ENCODE measurements at regions not wholly inside any gene's neighbourhood (a gene's known extent, or its start where the extent isn't known, plus 50 kb on each side); places are given as distances from the start of the nearest gene placed in this dataset.

GRCh38 chr9:95644377-95644776 lies 127.6 kb upstream of the PTCH1 start:
- H3K27me3 ChIP-seq (ENCODE audit: control insufficient read depth in 3 of 3, insufficient read depth in 3 of 3, low read depth in 1 of 3, low read length in 3 of 3), result no peaks in the 10 kb centered on the region
- H3K14ac ChIP-seq (ENCODE audit: low read length), result no peak overlapping the region

GRCh38 chr9:95643619-95644018 lies 126.8 kb upstream of the PTCH1 start:
- Histone ChIP-seq H2BK15ac (ENCODE audit: low read length) (no peak overlapping the region), H2BK12ac (ENCODE audit: low read length) (no peak overlapping the region), H3K4me3 (ENCODE audit: low read length in 2 of 2) (no peak overlapping the region), H2BK120ac (ENCODE audit: low read depth, low read length) (no peak overlapping the region), H3K36me3 (replicated peaks in 1 of 2; ENCODE audit: control insufficient read depth in 2 of 2, insufficient read depth in 2 of 2, low read length in 2 of 2) (no peaks in the 10 kb centered on the region), H2BK5ac (ENCODE audit: low read length) (no peak overlapping the region), H3K9me3 (replicated peaks in 1 of 2; ENCODE audit: control insufficient read depth in 2 of 2, insufficient read depth in 1 of 2, low read depth in 1 of 2, low read length in 2 of 2) (no peaks in the 10 kb centered on the region), H3K79me1 (ENCODE audit: low read depth, low read length) (no peaks in the 10 kb centered on the region), H2AFZ (ENCODE audit: low read length) (no peak overlapping the region), H3K23ac (ENCODE audit: low read depth, low read length, poor library complexity) (no peak overlapping the region), H3K14ac (ENCODE audit: low read length) (no peak overlapping the region), H3K27ac (replicated peaks; ENCODE audit: low read length) (no peak overlapping the region), H3K27me3 (ENCODE audit: control insufficient read depth in 3 of 3, insufficient read depth in 3 of 3, low read depth in 1 of 3, low read length in 3 of 3) (no peaks in the 10 kb centered on the region), H3K9ac (ENCODE audit: low read depth, low read length, poor library complexity) (no peak overlapping the region), H3K4ac (ENCODE audit: low read length) (no peak overlapping the region), H4K91ac (ENCODE audit: low read depth, low read length, poor library complexity) (no peak overlapping the region), H4K8ac (ENCODE audit: low read depth, low read length) (no peak overlapping the region), H3K4me2 (ENCODE audit: insufficient read depth, low read length, poor library complexity, severe bottlenecking) (no peak overlapping the region), H3K4me1 (ENCODE audit: control insufficient read depth in 2 of 2, insufficient read depth in 1 of 2, low read depth in 1 of 2, low read length in 2 of 2) (no peaks in the 10 kb centered on the region), H3K18ac (ENCODE audit: low read length) (no peak overlapping the region), H2AK5ac (ENCODE audit: low read depth, low read length) (no peak overlapping the region)
- no peak for DNase-seq (ENCODE audit: low spot score)
- WGBS, 2 donors (ENCODE audit: extremely low coverage in 2 of 2, insufficient read length in 2 of 2, insufficient replicate concordance in 1 of 2), result no CpG with 5 or more reads among the region's 4 CpGs

More at GRCh38 chr9:95644377-95644776, 127.6 kb upstream of the PTCH1 start:
- Histone ChIP-seq H3K27ac (replicated peaks; ENCODE audit: low read length) (no peak overlapping the region), H3K9ac (ENCODE audit: low read depth, low read length, poor library complexity) (no peak overlapping the region), H3K18ac (ENCODE audit: low read length) (no peak overlapping the region), H2BK15ac (ENCODE audit: low read length) (no peak overlapping the region), H3K4me2 (ENCODE audit: insufficient read depth, low read length, poor library complexity, severe bottlenecking) (no peak overlapping the region), H3K9me3 (replicated peaks in 1 of 2; ENCODE audit: control insufficient read depth in 2 of 2, insufficient read depth in 1 of 2, low read depth in 1 of 2, low read length in 2 of 2) (no peaks in the 10 kb centered on the region), H3K4ac (ENCODE audit: low read length) (no peak overlapping the region), H3K79me1 (ENCODE audit: low read depth, low read length) (no peaks in the 10 kb centered on the region), H2AFZ (ENCODE audit: low read length) (no peak overlapping the region), H4K91ac (ENCODE audit: low read depth, low read length, poor library complexity) (no peak overlapping the region), H3K23ac (ENCODE audit: low read depth, low read length, poor library complexity) (no peak overlapping the region), H2BK12ac (ENCODE audit: low read length) (no peak overlapping the region), H3K36me3 (replicated peaks in 1 of 2; ENCODE audit: control insufficient read depth in 2 of 2, insufficient read depth in 2 of 2, low read length in 2 of 2) (no peaks in the 10 kb centered on the region), H3K4me1 (ENCODE audit: control insufficient read depth in 2 of 2, insufficient read depth in 1 of 2, low read depth in 1 of 2, low read length in 2 of 2) (no peaks in the 10 kb centered on the region), H2AK5ac (ENCODE audit: low read depth, low read length) (no peak overlapping the region), H2BK5ac (ENCODE audit: low read length) (no peak overlapping the region), H4K8ac (ENCODE audit: low read depth, low read length) (no peak overlapping the region), H3K4me3 (ENCODE audit: low read length in 2 of 2) (no peak overlapping the region), H2BK120ac (ENCODE audit: low read depth, low read length) (no peak overlapping the region)
- no CpG with 5 or more reads among the region's 2 CpGs for WGBS, 2 donors (ENCODE audit: extremely low coverage in 2 of 2, insufficient read length in 2 of 2, insufficient replicate concordance in 1 of 2)
- DNase-seq (ENCODE audit: low spot score), result no peak

GRCh38 chr9:95642189-95642588 lies 125.4 kb upstream of the PTCH1 start:
- Histone ChIP-seq H2BK12ac (ENCODE audit: low read length) (no peak overlapping the region), H3K9me3 (replicated peaks in 1 of 2; ENCODE audit: control insufficient read depth in 2 of 2, insufficient read depth in 1 of 2, low read depth in 1 of 2, low read length in 2 of 2) (peaks cover 0 to 4% of the 10 kb centered on the region in 2 donors), H2BK5ac (ENCODE audit: low read length) (no peak overlapping the region), H3K23ac (ENCODE audit: low read depth, low read length, poor library complexity) (no peak overlapping the region), H3K4me3 (ENCODE audit: low read length in 2 of 2) (no peak overlapping the region), H3K79me1 (ENCODE audit: low read depth, low read length) (no peaks in the 10 kb centered on the region), H3K4me2 (ENCODE audit: insufficient read depth, low read length, poor library complexity, severe bottlenecking) (no peak overlapping the region), H3K9ac (ENCODE audit: low read depth, low read length, poor library complexity) (no peak overlapping the region), H3K27me3 (ENCODE audit: control insufficient read depth in 3 of 3, insufficient read depth in 3 of 3, low read depth in 1 of 3, low read length in 3 of 3) (no peaks in the 10 kb centered on the region), H3K14ac (ENCODE audit: low read length) (no peak overlapping the region), H2AFZ (ENCODE audit: low read length) (no peak overlapping the region), H3K27ac (replicated peaks; ENCODE audit: low read length) (no peak overlapping the region), H2BK15ac (ENCODE audit: low read length) (no peak overlapping the region), H3K36me3 (replicated peaks in 1 of 2; ENCODE audit: control insufficient read depth in 2 of 2, insufficient read depth in 2 of 2, low read length in 2 of 2) (no peaks in the 10 kb centered on the region), H2AK5ac (ENCODE audit: low read depth, low read length) (no peak overlapping the region), H2BK120ac (ENCODE audit: low read depth, low read length) (no peak overlapping the region), H3K4me1 (ENCODE audit: control insufficient read depth in 2 of 2, insufficient read depth in 1 of 2, low read depth in 1 of 2, low read length in 2 of 2) (no peaks in the 10 kb centered on the region), H4K91ac (ENCODE audit: low read depth, low read length, poor library complexity) (no peak overlapping the region), H4K8ac (ENCODE audit: low read depth, low read length) (no peak overlapping the region), H3K4ac (ENCODE audit: low read length) (no peak overlapping the region), H3K18ac (ENCODE audit: low read length) (no peak overlapping the region)
- DNase-seq (ENCODE audit: low spot score), result no peak

- no peak overlapping the region for H3K14ac ChIP-seq (ENCODE audit: low read length)
- H2BK12ac ChIP-seq (ENCODE audit: low read length), result no peak overlapping the region
- H3K36me3 ChIP-seq (replicated peaks in 1 of 2; ENCODE audit: control insufficient read depth in 2 of 2, insufficient read depth in 2 of 2, low read length in 2 of 2), result no peaks in the 10 kb centered on the region
- no peaks in the 10 kb centered on the region for H3K79me1 ChIP-seq (ENCODE audit: low read depth, low read length)
- no peak overlapping the region for H3K4me2 ChIP-seq (ENCODE audit: insufficient read depth, low read length, poor library complexity, severe bottlenecking)
- no peak overlapping the region for H4K91ac ChIP-seq (ENCODE audit: low read depth, low read length, poor library complexity)
- H2BK15ac ChIP-seq (ENCODE audit: low read length), result no peak overlapping the region
- H2AFZ ChIP-seq (ENCODE audit: low read length), result no peak overlapping the region
- no peaks in the 10 kb centered on the region for H3K4me1 ChIP-seq (ENCODE audit: control insufficient read depth in 2 of 2, insufficient read depth in 1 of 2, low read depth in 1 of 2, low read length in 2 of 2)
- no peak overlapping the region for H3K9ac ChIP-seq (ENCODE audit: low read depth, low read length, poor library complexity)
- H3K23ac ChIP-seq (ENCODE audit: low read depth, low read length, poor library complexity), result no peak overlapping the region
- no peak overlapping the region for H3K27ac ChIP-seq (replicated peaks; ENCODE audit: low read length)
- H3K18ac ChIP-seq (ENCODE audit: low read length), result no peak overlapping the region
- no peak overlapping the region for H3K4ac ChIP-seq (ENCODE audit: low read length)
- H2BK5ac ChIP-seq (ENCODE audit: low read length), result no peak overlapping the region
- no peak overlapping the region for H4K8ac ChIP-seq (ENCODE audit: low read depth, low read length)
- no CpG with 5 or more reads among the region's 6 CpGs for WGBS, 2 donors (ENCODE audit: extremely low coverage in 2 of 2, insufficient read length in 2 of 2, insufficient replicate concordance in 1 of 2)
- H2BK120ac ChIP-seq (ENCODE audit: low read depth, low read length), result no peak overlapping the region
- peaks cover 0 to 4% of the 10 kb centered on the region in 2 donors for H3K9me3 ChIP-seq (replicated peaks in 1 of 2; ENCODE audit: control insufficient read depth in 2 of 2, insufficient read depth in 1 of 2, low read depth in 1 of 2, low read length in 2 of 2)
- DNase-seq (ENCODE audit: low spot score), result no peak
- H2AK5ac ChIP-seq (ENCODE audit: low read depth, low read length), result no peak overlapping the region
- no peaks in the 10 kb centered on the region for H3K27me3 ChIP-seq (ENCODE audit: control insufficient read depth in 3 of 3, insufficient read depth in 3 of 3, low read depth in 1 of 3, low read length in 3 of 3)
- no peak overlapping the region for H3K4me3 ChIP-seq (ENCODE audit: low read length in 2 of 2)
These were observed 124.8 kb upstream of the PTCH1 start for GRCh38 chr9:95641586-95641985.
